IPS DF 6.9 (cell line): ENCODE measurements at regions not wholly inside any gene's neighbourhood (a gene's known extent, or its start where the extent isn't known, plus 50 kb on each side); places are given as distances from the start of the nearest gene placed in this dataset.

ENCODE experiments used
- DNase-seq: peaks from one replicate; pipeline ENCODE4 v3.0.0-alpha.2; 2013; ENCODE audit warnings: low read depth, low spot score
- H3K27ac ChIP-seq: one replicate; pipeline ENCODE4 v1.5.1; 2013; ENCODE audit warnings: low read length, control low read depth
- H3K27me3 ChIP-seq: 2 replicates; pipeline ENCODE4 v1.6.1; 2013; ENCODE audit warnings: mild to moderate bottlenecking, low read length; ENCODE audit not compliant: control insufficient read depth, insufficient read depth
- H3K36me3 ChIP-seq: 2 replicates; pipeline ENCODE4 v1.6.1; 2013; ENCODE audit warnings: low read length; ENCODE audit not compliant: control insufficient read depth, insufficient read depth
- H3K4me1 ChIP-seq: 2 replicates; pipeline ENCODE4 v1.6.1; 2013; ENCODE audit warnings: low read length; ENCODE audit not compliant: control insufficient read depth, insufficient read depth
- H3K4me3 ChIP-seq: 2 replicates; pipeline ENCODE4 v1.5.1; 2013; ENCODE audit warnings: mild to moderate bottlenecking, low read length
- H3K9me3 ChIP-seq: 2 replicates; pipeline ENCODE4 v1.6.1; 2013; ENCODE audit warnings: low read length, inconsistent platforms; ENCODE audit not compliant: control insufficient read depth, insufficient read depth
- WGBS: extraction: QIAGEN DNeasy Blood & Tissue Kit; methylation state at CpG from one replicate; pipeline ENCODE4 v1.1.7; 2013; ENCODE audit warnings: mixed read lengths, missing lambda C conversion rate; ENCODE audit not compliant: insufficient read length, insufficient coverage; 5-methylcytosine and 5-hydroxymethylcytosine counted together

- Histone ChIP-seq H3K4me3 (no peak overlapping the region), H3K27me3 (no peaks in the 10 kb centered on the region), H3K4me1 (no peaks in the 10 kb centered on the region), H3K9me3 (no peaks in the 10 kb centered on the region), H3K27ac (no peak overlapping the region), H3K36me3 (no peaks in the 10 kb centered on the region)
- no peak for DNase-seq
- no CpG with 5 or more reads among the region's 3 CpGs for WGBS
Observed at GRCh38 chr5:118726891-118727290, 261.5 kb downstream of the DTWD2 start.

- no peak for DNase-seq
- no peak overlapping the region for H3K27ac ChIP-seq
- no peaks in the 10 kb centered on the region for H3K9me3 ChIP-seq
- H3K36me3 ChIP-seq, result no peaks in the 10 kb centered on the region
- no peaks in the 10 kb centered on the region for H3K4me1 ChIP-seq
- no peaks in the 10 kb centered on the region for H3K27me3 ChIP-seq
- H3K4me3 ChIP-seq, result no peak overlapping the region
Observed at GRCh38 chr5:118723021-118723338, 265.4 kb downstream of the DTWD2 start.

GRCh38 chr5:118722122-118723020 is 266.0 kb downstream of the DTWD2 start:
- DNase-seq, result no peak
- Histone ChIP-seq H3K4me3 (no peak overlapping the region), H3K27me3 (no peaks in the 10 kb centered on the region), H3K36me3 (no peaks in the 10 kb centered on the region), H3K4me1 (no peaks in the 10 kb centered on the region), H3K27ac (no peak overlapping the region), H3K9me3 (no peaks in the 10 kb centered on the region)
- WGBS, result no CpG with 5 or more reads among the region's 7 CpGs

GRCh38 chr5:118711727-118712126 is 276.6 kb downstream of the DTWD2 start:
- DNase-seq, result no peak
- H3K27me3 ChIP-seq, result no peaks in the 10 kb centered on the region
- H3K4me1 ChIP-seq, result no peaks in the 10 kb centered on the region
- no peak overlapping the region for H3K27ac ChIP-seq
- H3K9me3 ChIP-seq, result no peaks in the 10 kb centered on the region
- no peak overlapping the region for H3K4me3 ChIP-seq
- no peaks in the 10 kb centered on the region for H3K36me3 ChIP-seq
- no CpG with 5 or more reads among the region's 1 CpG for WGBS

GRCh38 chr5:118705959-118706667 is 282.2 kb downstream of the DTWD2 start:
- Histone ChIP-seq H3K9me3 (peaks cover 1% of the 10 kb centered on the region), H3K4me1 (no peaks in the 10 kb centered on the region), H3K4me3 (no peak overlapping the region), H3K27me3 (no peaks in the 10 kb centered on the region), H3K36me3 (no peaks in the 10 kb centered on the region), H3K27ac (no peak overlapping the region)
- WGBS, result no CpG with 5 or more reads among the region's 4 CpGs
- no peak for DNase-seq

- Histone ChIP-seq H3K36me3 (no peaks in the 10 kb centered on the region), H3K4me3 (no peak overlapping the region), H3K27ac (no peak overlapping the region), H3K9me3 (peaks cover 1% of the 10 kb centered on the region), H3K4me1 (no peaks in the 10 kb centered on the region), H3K27me3 (no peaks in the 10 kb centered on the region)
- WGBS, result no CpG with 5 or more reads among the region's 2 CpGs
- DNase-seq, result no peak
Observed at GRCh38 chr5:118703241-118703640, 285.1 kb downstream of the DTWD2 start.

GRCh38 chr5:118701791-118702190 is 286.6 kb downstream of the DTWD2 start:
- H3K9me3 ChIP-seq, result peaks cover 1% of the 10 kb centered on the region
- H3K27me3 ChIP-seq, result no peaks in the 10 kb centered on the region
- H3K36me3 ChIP-seq, result no peaks in the 10 kb centered on the region
- no peak overlapping the region for H3K4me3 ChIP-seq
- DNase-seq, result no peak
- no peaks in the 10 kb centered on the region for H3K4me1 ChIP-seq
- no peak overlapping the region for H3K27ac ChIP-seq

GRCh38 chr5:118700510-118700909 is 287.8 kb downstream of the DTWD2 start:
- Histone ChIP-seq H3K27me3 (no peaks in the 10 kb centered on the region), H3K9me3 (peaks cover 1% of the 10 kb centered on the region), H3K4me3 (no peak overlapping the region), H3K27ac (no peak overlapping the region), H3K4me1 (no peaks in the 10 kb centered on the region), H3K36me3 (no peaks in the 10 kb centered on the region)
- no peak for DNase-seq
- no CpG with 5 or more reads among the region's 2 CpGs for WGBS

- DNase-seq, result no peak
- WGBS, result no CpG with 5 or more reads among the region's 2 CpGs
- H3K4me3 ChIP-seq, result no peak overlapping the region
Observed at GRCh38 chr5:118698774-118699173, 289.6 kb downstream of the DTWD2 start.

GRCh38 chr5:118696076-118696475 is 292.3 kb downstream of the DTWD2 start:
- no peak overlapping the region for H3K4me3 ChIP-seq
- H3K36me3 ChIP-seq, result no peaks in the 10 kb centered on the region
- H3K27me3 ChIP-seq, result no peaks in the 10 kb centered on the region
- WGBS, result no CpG with 5 or more reads among the region's 2 CpGs
- H3K27ac ChIP-seq, result no peak overlapping the region
- no peaks in the 10 kb centered on the region for H3K9me3 ChIP-seq
- no peak for DNase-seq
- H3K4me1 ChIP-seq, result no peaks in the 10 kb centered on the region

More at GRCh38 chr5:118698774-118699173, 289.6 kb downstream of the DTWD2 start:
- Histone ChIP-seq H3K36me3 (no peaks in the 10 kb centered on the region), H3K27me3 (no peaks in the 10 kb centered on the region), H3K9me3 (peaks cover 1% of the 10 kb centered on the region), H3K27ac (no peak overlapping the region), H3K4me1 (no peaks in the 10 kb centered on the region)
